ENCODE measurements at regions not wholly inside any gene's neighbourhood (a gene's known extent, or its start where the extent isn't known, plus 50 kb on each side); places are given as distances from the start of the nearest gene placed in this dataset.

DNA sequence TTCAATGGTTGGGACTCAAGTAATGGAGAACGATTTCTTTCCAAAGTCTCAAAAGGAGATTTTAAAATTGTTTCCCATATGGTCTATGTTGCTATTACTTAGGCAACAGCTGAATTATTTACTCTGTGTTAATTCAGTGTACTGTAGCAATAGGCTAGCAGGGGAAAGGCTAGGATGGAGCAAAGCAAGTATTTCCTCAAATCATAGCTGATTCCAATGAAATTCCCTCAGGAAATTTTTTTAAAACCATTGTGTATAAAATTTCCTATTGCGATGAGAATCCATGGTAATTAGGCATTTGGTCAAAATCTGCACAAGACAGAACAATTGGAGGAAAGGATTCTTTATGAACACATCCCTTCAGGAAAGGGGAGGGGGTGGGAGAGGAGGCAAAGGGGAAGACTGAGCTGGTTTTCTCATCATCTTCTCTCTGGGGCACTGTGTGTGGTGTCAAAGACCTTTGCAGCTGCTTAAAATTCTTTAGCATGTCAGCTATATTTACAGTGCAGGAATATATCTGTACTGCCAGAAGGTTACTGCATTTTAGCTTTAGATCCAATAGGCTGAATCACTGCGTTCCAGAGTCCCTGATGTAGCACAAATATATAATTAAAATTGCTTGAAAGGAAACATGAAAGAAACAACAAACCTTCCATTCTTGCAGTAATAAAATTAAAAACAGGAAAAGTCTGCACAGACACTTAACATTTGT lies 95.3 kb downstream of the ZNF608 start:
- Mint-ChIP-seq H3K27ac (peak overlapping the region; percentile 74), H3K27me3 (no peaks in the 10 kb centered on the region), H3K4me3 (peak overlapping the region; percentile 83), H3K9me3 (ENCODE audit: insufficient read depth) (no peaks in the 10 kb centered on the region), H3K4me1 (peaks cover 71% of the 10 kb centered on the region)
- peaks cover 4% of the 10 kb centered on the region for H4K20me1 ChIP-seq (ENCODE audit: control insufficient read depth, insufficient read depth, low read length, poor library complexity, severe bottlenecking)
- peak overlapping the region; percentile 70 for H3K9ac ChIP-seq (ENCODE audit: low read length)
- H3K36me3 ChIP-seq (replicated peaks in 1 of 2; ENCODE audit: control extremely low read depth in 1 of 2, control insufficient read depth in 1 of 2, extremely low read depth in 1 of 2, insufficient read depth in 2 of 2, low read length in 1 of 2) = peaks cover 0 to 11% of the 10 kb centered on the region in 2 experiments
- H3K4me1 ChIP-seq (ENCODE audit: control insufficient read depth in 2 of 2, insufficient read depth in 2 of 2, low read length in 2 of 2) = peaks cover 73 to 90% of the 10 kb centered on the region in 2 donors
- H3K27me3 ChIP-seq (replicated peaks in 1 of 4; ENCODE audit: control extremely low read depth in 1 of 4, control insufficient read depth in 3 of 4, insufficient read depth in 4 of 4, low read length in 3 of 4) = peaks cover 0 to 24% (median 0%) of the 10 kb centered on the region in 4 experiments
- POLR2A ChIA-PET = interaction anchor here (0.6 to 2.1 kb wide), 5 partner anchors 29 to 241 kb away, joined by 3 to 9 read pairs (median 3); no protein-coding TSS in a partner anchor
- peak overlapping the region; percentile 83 for H3K4me2 ChIP-seq (replicated peaks; ENCODE audit: low read depth, low read length, poor library complexity, severe bottlenecking)
- peak overlapping the region in 1 of 2 donors; percentile 68 for H3K27ac ChIP-seq (ENCODE audit: low read length in 2 of 2)
- H2AFZ ChIP-seq (ENCODE audit: insufficient read depth, low read depth, low read length, poor library complexity, severe bottlenecking) = peak overlapping the region; percentile 70
- peak overlapping the region; percentile 32 to 65 (median 59) for H3K4me3 ChIP-seq (ENCODE audit: control extremely low read depth in 1 of 5, extremely low read depth in 1 of 5, insufficient read depth in 1 of 5, low read depth in 2 of 5, low read length in 4 of 5)
- no peak for ATAC-seq (ENCODE audit: low read depth)
- TF ChIP-seq EZH2 (IDR thresholded peaks at IDR 0.05; ENCODE audit: borderline replicate concordance, insufficient read depth, low read depth, low read length, poor library complexity, severe bottlenecking) = no peak
- TF ChIP-seq, protein P1, sequence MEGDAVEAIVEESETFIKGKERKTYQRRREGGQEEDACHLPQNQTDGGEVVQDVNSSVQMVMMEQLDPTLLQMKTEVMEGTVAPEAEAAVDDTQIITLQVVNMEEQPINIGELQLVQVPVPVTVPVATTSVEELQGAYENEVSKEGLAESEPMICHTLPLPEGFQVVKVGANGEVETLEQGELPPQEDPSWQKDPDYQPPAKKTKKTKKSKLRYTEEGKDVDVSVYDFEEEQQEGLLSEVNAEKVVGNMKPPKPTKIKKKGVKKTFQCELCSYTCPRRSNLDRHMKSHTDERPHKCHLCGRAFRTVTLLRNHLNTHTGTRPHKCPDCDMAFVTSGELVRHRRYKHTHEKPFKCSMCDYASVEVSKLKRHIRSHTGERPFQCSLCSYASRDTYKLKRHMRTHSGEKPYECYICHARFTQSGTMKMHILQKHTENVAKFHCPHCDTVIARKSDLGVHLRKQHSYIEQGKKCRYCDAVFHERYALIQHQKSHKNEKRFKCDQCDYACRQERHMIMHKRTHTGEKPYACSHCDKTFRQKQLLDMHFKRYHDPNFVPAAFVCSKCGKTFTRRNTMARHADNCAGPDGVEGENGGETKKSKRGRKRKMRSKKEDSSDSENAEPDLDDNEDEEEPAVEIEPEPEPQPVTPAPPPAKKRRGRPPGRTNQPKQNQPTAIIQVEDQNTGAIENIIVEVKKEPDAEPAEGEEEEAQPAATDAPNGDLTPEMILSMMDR (IDR thresholded peaks at IDR 0.05) = no peak
- no CpG with 5 or more reads among the region's 3 CpGs for WGBS (ENCODE audit: insufficient coverage)
- no peak for DNase-seq
- peaks cover 8% of the 10 kb centered on the region for H3K79me2 ChIP-seq (ENCODE audit: control insufficient read depth, insufficient read depth, low read length)
- CTCF ChIA-PET = interaction anchor here (0.6 to 2.1 kb wide), 6 partner anchors 38 to 251 kb away, joined by 3 to 10 read pairs (median 4); no protein-coding TSS in a partner anchor
- H3K9me3 ChIP-seq (ENCODE audit: control extremely low read depth in 1 of 3, control insufficient read depth in 2 of 3, insufficient read depth in 1 of 3, low read length in 2 of 3) = peaks cover 0 to 3% (median 0%) of the 10 kb centered on the region in 3 donors
- intact Hi-C loops (cut with micrococcal nuclease) = no loop called here

DNA sequence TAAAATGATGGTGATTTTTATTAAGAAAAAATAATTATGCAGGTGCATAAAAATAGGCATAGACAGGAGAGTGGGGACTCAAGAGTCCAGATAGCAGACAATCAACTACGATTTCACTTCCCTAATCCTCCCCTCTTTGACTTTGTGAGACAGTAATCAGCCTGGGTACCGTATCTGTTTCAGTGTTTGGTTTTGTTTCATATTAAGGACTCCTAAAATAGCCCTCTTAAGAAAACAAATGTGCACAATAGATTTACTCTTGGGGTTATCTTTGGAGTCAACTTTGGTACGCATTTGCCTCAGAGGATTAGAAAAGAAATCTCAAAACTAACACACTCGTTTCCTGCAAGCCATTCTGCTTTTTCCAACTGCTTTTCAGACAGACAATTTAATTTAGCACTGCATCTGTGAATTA lies 96.3 kb downstream of the ZNF608 start:
- peaks cover 0 to 11% of the 10 kb centered on the region in 2 experiments for H3K36me3 ChIP-seq (replicated peaks in 1 of 2; ENCODE audit: control extremely low read depth in 1 of 2, control insufficient read depth in 1 of 2, extremely low read depth in 1 of 2, insufficient read depth in 2 of 2, low read length in 1 of 2)
- POLR2A ChIA-PET = interaction anchor here (0.7 to 2.1 kb wide), 4 partner anchors 33 to 98 kb away, joined by 3 to 9 read pairs (median 3); no protein-coding TSS in a partner anchor
- no peak overlapping the region for H2AFZ ChIP-seq (ENCODE audit: insufficient read depth, low read depth, low read length, poor library complexity, severe bottlenecking)
- peak overlapping the region; percentile 1 to 54 (median 25) for H3K4me3 ChIP-seq (ENCODE audit: control extremely low read depth in 1 of 5, extremely low read depth in 1 of 5, insufficient read depth in 1 of 5, low read depth in 2 of 5, low read length in 4 of 5)
- peaks cover 0 to 24% (median 0%) of the 10 kb centered on the region in 4 experiments for H3K27me3 ChIP-seq (replicated peaks in 1 of 4; ENCODE audit: control extremely low read depth in 1 of 4, control insufficient read depth in 3 of 4, insufficient read depth in 4 of 4, low read length in 3 of 4)
- peaks cover 4% of the 10 kb centered on the region for H4K20me1 ChIP-seq (ENCODE audit: control insufficient read depth, insufficient read depth, low read length, poor library complexity, severe bottlenecking)
- Mint-ChIP-seq H3K4me3 (peak overlapping the region; percentile 70), H3K27me3 (no peaks in the 10 kb centered on the region), H3K9me3 (ENCODE audit: insufficient read depth) (no peaks in the 10 kb centered on the region), H3K27ac (peak overlapping the region; percentile 51), H3K4me1 (peaks cover 80% of the 10 kb centered on the region)
- H3K4me1 ChIP-seq (ENCODE audit: control insufficient read depth in 2 of 2, insufficient read depth in 2 of 2, low read length in 2 of 2) = peaks cover 72 to 91% of the 10 kb centered on the region in 2 donors
- WGBS (ENCODE audit: insufficient coverage) = no CpG with 5 or more reads among the region's 4 CpGs
- peaks cover 0 to 3% (median 0%) of the 10 kb centered on the region in 3 donors for H3K9me3 ChIP-seq (ENCODE audit: control extremely low read depth in 1 of 3, control insufficient read depth in 2 of 3, insufficient read depth in 1 of 3, low read length in 2 of 3)
- DNase-seq (no peak), ATAC-seq (ENCODE audit: low read depth) (peak; percentile 69)
- H3K9ac ChIP-seq (ENCODE audit: low read length) = peak overlapping the region; percentile 49
- peak overlapping the region; percentile 76 to 84 for H3K27ac ChIP-seq (ENCODE audit: low read length in 2 of 2)
- TF ChIP-seq, protein P1 (IDR thresholded peaks at IDR 0.05) = no peak
- TF ChIP-seq EZH2 (IDR thresholded peaks at IDR 0.05; ENCODE audit: borderline replicate concordance, insufficient read depth, low read depth, low read length, poor library complexity, severe bottlenecking) = no peak
- CTCF ChIA-PET = interaction anchor here (0.6 to 2.1 kb wide), 4 partner anchors 66 to 630 kb away, joined by 3 to 10 read pairs (median 6); no protein-coding TSS in a partner anchor
- H3K79me2 ChIP-seq (ENCODE audit: control insufficient read depth, insufficient read depth, low read length) = peaks cover 8% of the 10 kb centered on the region
- peak overlapping the region; percentile 83 for H3K4me2 ChIP-seq (replicated peaks; ENCODE audit: low read depth, low read length, poor library complexity, severe bottlenecking)
- intact Hi-C loops (cut with micrococcal nuclease) = no loop called here
